Adrenal gland (tissue), 9 donors: ENCODE measurements at regions not wholly inside any gene's neighbourhood (a gene's known extent, or its start where the extent isn't known, plus 50 kb on each side); places are given as distances from the start of the nearest gene placed in this dataset.

ENCODE experiments used
- DNase-seq, 7 donors: peaks; one replicate each; pipeline ENCODE4 v3.0.0-alpha.2; 2019 to 2020
- H3K27ac ChIP-seq, 5 donors: fragments of 200-600 bp; sonication (generic) in 4 of 5; 1 replicate in 3 of 5; 2 replicates in 2 of 5; pipeline versions ENCODE4 v1.5.1 to v1.8.0; 2016 to 2020; ENCODE audit warnings: mild to moderate bottlenecking in 1 of 5
- H3K27me3 ChIP-seq: fragments of 200-600 bp; 2 replicates; pipeline ENCODE4 v1.8.0; 2021
- H3K36me3 ChIP-seq, 2 donors: fragments of 200-600 bp; replicated peaks in 1 of 2; 1 replicate in 1 of 2; 2 replicates in 1 of 2; pipeline versions ENCODE4 v1.5.1 to v1.8.0; 2018 to 2022
- H3K4me1 ChIP-seq, 2 donors: fragments of 200-600 bp; replicated peaks in 1 of 2; 1 replicate in 1 of 2; 2 replicates in 1 of 2; pipeline versions ENCODE4 v1.5.1 to v1.8.0; 2018 to 2021
- H3K4me3 ChIP-seq, 4 donors: fragments of 200-600 bp; sonication (generic) in 3 of 4; one replicate each; pipeline ENCODE4 v1.5.1; 2016 to 2018
- H3K9me3 ChIP-seq, 3 donors: fragments of 200-600 bp; sonication (generic) in 1 of 3; replicated peaks in 1 of 3; 1 replicate in 2 of 3; 2 replicates in 1 of 3; pipeline versions ENCODE4 v1.5.1 to v1.8.0; 2016 to 2021
- CTCF ChIP-seq, 6 experiments: fragments of 450-650 bp in 4 of 6; fragments of 200-600 bp in 2 of 6; sonication (generic) in 1 of 6; IDR thresholded peaks; 1 replicate in 5 of 6; 2 replicates in 1 of 6; pipeline versions ENCODE4 v1.5.1 to v1.8.0; 2016 to 2021; ENCODE audit warnings: antibody characterized with exemption in 6 of 6, mild to moderate bottlenecking in 2 of 6, moderate library complexity in 1 of 6
- POLR2A ChIP-seq, 2 donors: fragments of 450-650 bp; IDR thresholded peaks; one replicate each; pipeline ENCODE4 v1.6.1; 2017; ENCODE audit warnings: antibody characterized with exemption in 2 of 2, mild to moderate bottlenecking in 2 of 2, moderate library complexity in 1 of 2
- WGBS, 4 donors: extraction: QIAGEN DNeasy Blood & Tissue Kit in 2 of 4; methylation state at CpG; one replicate each; pipeline versions ENCODE4 v1.1.5 to v1.1.7; 2013 to 2017; 5-methylcytosine and 5-hydroxymethylcytosine counted together
- intact Hi-C, 2 donors: fragments of 100-400 bp; cut with DNase I; formaldehyde crosslinking; loops; one replicate each; pipeline versions ENCODE4 v1.14.1 to v1.15.0; 2022 to 2023
- donor health status: healthy with polysubstance abuse.
- donor health status: Bipolar disorder and iron deficiency.
- donor health status: DM: yes; HTN: yes; CAD: no.
- donor health status: DM: no; HTN: no; CAD: no.
- donor health status: DM: no; HTN: no; CAD: no.

GRCh38 chr13:53326716-53327115 is 298.1 kb downstream of the OLFM4 start:
- WGBS, 4 donors, result 42 to 65% (median 45%) methylated on average over 1 of the region's 1 CpG
- H3K27me3 ChIP-seq, result no peaks in the 10 kb centered on the region
- no peaks in the 10 kb centered on the region for H3K36me3 ChIP-seq
- no peaks in the 10 kb centered on the region for H3K4me1 ChIP-seq
- intact Hi-C loops, result no loop called here
- H3K27ac ChIP-seq, result no peak overlapping the region
- no peak overlapping the region for H3K4me3 ChIP-seq
- TF ChIP-seq CTCF (IDR thresholded peaks at IDR 0.05) (no peak), POLR2A (IDR thresholded peaks at IDR 0.05) (no peak)
- no peak for DNase-seq
- H3K9me3 ChIP-seq, result no peaks in the 10 kb centered on the region

- Histone ChIP-seq H3K27ac (no peak overlapping the region), H3K4me1 (no peaks in the 10 kb centered on the region), H3K36me3 (no peaks in the 10 kb centered on the region), H3K9me3 (no peaks in the 10 kb centered on the region), H3K4me3 (no peak overlapping the region), H3K27me3 (no peaks in the 10 kb centered on the region)
- intact Hi-C loops, result no loop called here
- DNase-seq, result no peak
- TF ChIP-seq POLR2A (IDR thresholded peaks at IDR 0.05) (no peak), CTCF (IDR thresholded peaks at IDR 0.05) (no peak)
- WGBS, 4 donors, result 50 to 65% (median 63%) methylated on average over 4 of the region's 4 CpGs
These were observed 299.2 kb downstream of the OLFM4 start for GRCh38 chr13:53327680-53328315.

- DNase-seq, result no peak
- no peaks in the 10 kb centered on the region for H3K9me3 ChIP-seq
- no peaks in the 10 kb centered on the region for H3K27me3 ChIP-seq
- H3K27ac ChIP-seq, result no peak overlapping the region
- TF ChIP-seq POLR2A (IDR thresholded peaks at IDR 0.05) (no peak), CTCF (IDR thresholded peaks at IDR 0.05) (no peak)
- no peak overlapping the region for H3K4me3 ChIP-seq
- WGBS, 4 donors, result 42 to 49% (median 42%) methylated on average over 4 of the region's 4 CpGs
- intact Hi-C loops, result no loop called here
- no peaks in the 10 kb centered on the region for H3K4me1 ChIP-seq
- H3K36me3 ChIP-seq, result no peaks in the 10 kb centered on the region
These were observed 308.0 kb downstream of the OLFM4 start for GRCh38 chr13:53336441-53337160.

GRCh38 chr13:53338760-53339159 is 310.1 kb downstream of the OLFM4 start:
- no peak overlapping the region for H3K4me3 ChIP-seq
- no peak for TF ChIP-seq CTCF (IDR thresholded peaks at IDR 0.05)
- no peak for TF ChIP-seq POLR2A (IDR thresholded peaks at IDR 0.05)
- H3K27ac ChIP-seq, result no peak overlapping the region
- no peaks in the 10 kb centered on the region for H3K36me3 ChIP-seq
- H3K9me3 ChIP-seq, result no peaks in the 10 kb centered on the region
- H3K27me3 ChIP-seq, result no peaks in the 10 kb centered on the region
- WGBS, 4 donors, result 57 to 79% (median 68%) methylated on average over 3 of the region's 3 CpGs
- intact Hi-C loops, result no loop called here
- no peaks in the 10 kb centered on the region for H3K4me1 ChIP-seq
- no peak for DNase-seq
